ENCODE measurements at regions not wholly inside any gene's neighbourhood (a gene's known extent, or its start where the extent isn't known, plus 50 kb on each side); places are given as distances from the start of the nearest gene placed in this dataset.

DNA sequence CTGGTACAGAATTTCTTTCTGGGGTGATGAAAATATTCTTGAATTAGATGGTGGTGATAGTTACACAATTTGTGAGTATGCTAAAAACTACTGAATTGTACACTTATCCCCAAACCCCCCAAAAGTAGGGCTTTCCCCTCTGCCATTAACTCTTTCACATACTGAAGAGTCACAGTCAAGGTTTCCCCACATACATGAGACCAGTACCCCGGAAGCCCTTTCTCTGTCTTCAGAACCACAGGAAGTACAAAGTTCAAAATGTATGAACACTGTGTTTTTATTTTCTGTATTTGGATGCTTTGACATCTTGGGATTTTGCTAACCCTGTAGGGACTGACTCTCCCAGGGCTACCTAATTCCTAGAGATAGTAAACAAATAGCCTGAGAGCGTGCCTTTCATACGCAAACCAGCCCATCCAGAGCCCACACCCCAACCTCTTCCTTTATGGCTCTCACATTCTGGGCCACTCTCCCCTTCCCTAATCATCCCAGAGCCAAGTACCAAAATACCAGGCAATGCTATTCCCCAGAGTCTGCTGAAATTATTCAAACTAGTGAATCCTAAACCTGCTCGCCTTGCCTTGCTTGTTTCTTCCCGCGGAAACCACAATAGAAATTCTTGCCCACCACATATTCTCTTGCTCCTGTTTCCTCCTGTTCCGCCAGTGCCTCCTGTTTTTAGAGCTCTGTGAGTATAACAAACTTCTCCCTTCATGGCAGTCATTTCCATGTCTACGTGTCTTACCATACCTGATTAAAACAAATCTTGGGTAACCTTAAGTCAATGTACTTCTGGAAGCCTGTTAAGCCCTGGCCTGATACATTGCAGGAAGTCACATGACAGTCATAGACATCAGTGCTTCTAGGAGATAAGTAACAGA lies 524.8 kb downstream of the FUT8 start:
- H3K27me3 ChIP-seq (ENCODE audit: control insufficient read depth, insufficient read depth, low read length) = no peaks in the 10 kb centered on the region
- H4K20me1 ChIP-seq (ENCODE audit: insufficient read depth, low read length) = no peaks in the 10 kb centered on the region
- H3K4ac ChIP-seq (ENCODE audit: low read depth, low read length) = no peak overlapping the region
- no peak overlapping the region for H2AFZ ChIP-seq (replicated peaks; ENCODE audit: low read length, poor library complexity)
- H3K4me1 ChIP-seq (ENCODE audit: control insufficient read depth, insufficient read depth, low read length) = no peaks in the 10 kb centered on the region
- no peak overlapping the region for H2BK5ac ChIP-seq (ENCODE audit: low read depth, low read length, poor library complexity, severe bottlenecking)
- BruUV-seq (replicated peaks) = no TSS peak
- in situ Hi-C loops (cut with MboI; ENCODE audit: low sequenced_read_pairs) = no loop called here
- no peak overlapping the region for H3K9ac ChIP-seq (ENCODE audit: low read depth, low read length)
- no peak overlapping the region for H3K4me2 ChIP-seq (ENCODE audit: low read depth, low read length)
- ChIA-PET POLR2A (ENCODE audit: unreplicated experiment) (no interaction called here), CTCF (no interaction called here)
- dilution Hi-C loops (cut with HindIII; ENCODE audit: low sequenced_read_pairs, unreplicated experiment) = no loop called here
- ATAC-seq (ENCODE audit: low read depth) (no peak), DNase-seq (no peak)
- H4K91ac ChIP-seq (ENCODE audit: insufficient read depth, low read depth, low read length) = no peak overlapping the region
- no peaks in the 10 kb centered on the region for H3K9me3 ChIP-seq (ENCODE audit: control insufficient read depth, insufficient read depth, low read length)
- no peak overlapping the region for H3K4me3 ChIP-seq (ENCODE audit: insufficient read depth, low read depth, low read length)
- no peak overlapping the region for H2BK120ac ChIP-seq (ENCODE audit: low read depth, low read length)
- intact Hi-C loops (cut with micrococcal nuclease) = no loop called here
- TF ChIP-seq, protein P1, sequence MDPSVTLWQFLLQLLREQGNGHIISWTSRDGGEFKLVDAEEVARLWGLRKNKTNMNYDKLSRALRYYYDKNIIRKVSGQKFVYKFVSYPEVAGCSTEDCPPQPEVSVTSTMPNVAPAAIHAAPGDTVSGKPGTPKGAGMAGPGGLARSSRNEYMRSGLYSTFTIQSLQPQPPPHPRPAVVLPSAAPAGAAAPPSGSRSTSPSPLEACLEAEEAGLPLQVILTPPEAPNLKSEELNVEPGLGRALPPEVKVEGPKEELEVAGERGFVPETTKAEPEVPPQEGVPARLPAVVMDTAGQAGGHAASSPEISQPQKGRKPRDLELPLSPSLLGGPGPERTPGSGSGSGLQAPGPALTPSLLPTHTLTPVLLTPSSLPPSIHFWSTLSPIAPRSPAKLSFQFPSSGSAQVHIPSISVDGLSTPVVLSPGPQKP (IDR thresholded peaks at IDR 0.05; ENCODE audit: borderline replicate concordance, low read depth, low read length) = no peak
- TF ChIP-seq SMC3 (IDR thresholded peaks at IDR 0.05; ENCODE audit: low read depth, low read length) = no peak
- TF ChIP-seq, protein P2, sequence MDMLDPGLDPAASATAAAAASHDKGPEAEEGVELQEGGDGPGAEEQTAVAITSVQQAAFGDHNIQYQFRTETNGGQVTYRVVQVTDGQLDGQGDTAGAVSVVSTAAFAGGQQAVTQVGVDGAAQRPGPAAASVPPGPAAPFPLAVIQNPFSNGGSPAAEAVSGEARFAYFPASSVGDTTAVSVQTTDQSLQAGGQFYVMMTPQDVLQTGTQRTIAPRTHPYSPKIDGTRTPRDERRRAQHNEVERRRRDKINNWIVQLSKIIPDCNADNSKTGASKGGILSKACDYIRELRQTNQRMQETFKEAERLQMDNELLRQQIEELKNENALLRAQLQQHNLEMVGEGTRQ (IDR thresholded peaks at IDR 0.05; ENCODE audit: low read depth, low read length) = no peak
- TF ChIP-seq MXI1 (IDR thresholded peaks at IDR 0.05; ENCODE audit: borderline replicate concordance, low read depth, low read length) = no peak
- TF ChIP-seq RAD21 (IDR thresholded peaks at IDR 0.05; ENCODE audit: low read length) = no peak
- TF ChIP-seq RCOR1 (IDR thresholded peaks at IDR 0.05; ENCODE audit: insufficient replicate concordance, low read length) = no peak
- no peak for TF ChIP-seq CEBPB (IDR thresholded peaks at IDR 0.05; ENCODE audit: low read depth, low read length)
- no peak for TF ChIP-seq BHLHE40 (IDR thresholded peaks at IDR 0.05; ENCODE audit: low read depth, low read length)
- TF ChIP-seq RFX5 (IDR thresholded peaks at IDR 0.05; ENCODE audit: low read depth, low read length) = no peak
- TF ChIP-seq, protein P3, sequence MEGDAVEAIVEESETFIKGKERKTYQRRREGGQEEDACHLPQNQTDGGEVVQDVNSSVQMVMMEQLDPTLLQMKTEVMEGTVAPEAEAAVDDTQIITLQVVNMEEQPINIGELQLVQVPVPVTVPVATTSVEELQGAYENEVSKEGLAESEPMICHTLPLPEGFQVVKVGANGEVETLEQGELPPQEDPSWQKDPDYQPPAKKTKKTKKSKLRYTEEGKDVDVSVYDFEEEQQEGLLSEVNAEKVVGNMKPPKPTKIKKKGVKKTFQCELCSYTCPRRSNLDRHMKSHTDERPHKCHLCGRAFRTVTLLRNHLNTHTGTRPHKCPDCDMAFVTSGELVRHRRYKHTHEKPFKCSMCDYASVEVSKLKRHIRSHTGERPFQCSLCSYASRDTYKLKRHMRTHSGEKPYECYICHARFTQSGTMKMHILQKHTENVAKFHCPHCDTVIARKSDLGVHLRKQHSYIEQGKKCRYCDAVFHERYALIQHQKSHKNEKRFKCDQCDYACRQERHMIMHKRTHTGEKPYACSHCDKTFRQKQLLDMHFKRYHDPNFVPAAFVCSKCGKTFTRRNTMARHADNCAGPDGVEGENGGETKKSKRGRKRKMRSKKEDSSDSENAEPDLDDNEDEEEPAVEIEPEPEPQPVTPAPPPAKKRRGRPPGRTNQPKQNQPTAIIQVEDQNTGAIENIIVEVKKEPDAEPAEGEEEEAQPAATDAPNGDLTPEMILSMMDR (conservative IDR thresholded peaks at IDR 0.05; ENCODE audit: low read depth, low read length) = no peak
- no peaks in the 10 kb centered on the region for H3K79me1 ChIP-seq (ENCODE audit: low read depth in 1 of 2, low read length in 2 of 2)
- no peak overlapping the region for H4K5ac ChIP-seq (ENCODE audit: low read depth, low read length)
- no peak overlapping the region for H3K56ac ChIP-seq (ENCODE audit: extremely low read depth, insufficient read depth, low read length)
- no peak overlapping the region for H3K23ac ChIP-seq (ENCODE audit: low read depth, low read length)
- no peaks in the 10 kb centered on the region for H3K36me3 ChIP-seq (ENCODE audit: control insufficient read depth, insufficient read depth, low read length)
- H3K18ac ChIP-seq (ENCODE audit: low read depth, low read length) = no peak overlapping the region
- H2BK20ac ChIP-seq (ENCODE audit: low read depth, low read length) = no peak overlapping the region
- no peak overlapping the region for H2BK15ac ChIP-seq (ENCODE audit: low read depth, low read length)
- 60% methylated on average over 3 of the region's 8 CpGs; no CpG with 5 or more reads in 1 of the 2 experiments for WGBS, 2 experiments (ENCODE audit: extremely low coverage in 2 of 2, insufficient read length in 1 of 2)
- no peak overlapping the region for H4K8ac ChIP-seq (ENCODE audit: low read depth in 2 of 2, low read length in 2 of 2)
- H3K27ac ChIP-seq (ENCODE audit: insufficient read depth, low read length) = no peak overlapping the region
- no peak overlapping the region for H3K14ac ChIP-seq (replicated peaks; ENCODE audit: low read depth, low read length)
- no peak overlapping the region for H2AK9ac ChIP-seq (replicated peaks; ENCODE audit: low read depth, low read length, poor library complexity)
- H3K9me1 ChIP-seq (ENCODE audit: insufficient read depth, low read length) = no peaks in the 10 kb centered on the region
- no peak overlapping the region for H2AK5ac ChIP-seq (ENCODE audit: low read depth, low read length)
